ENCODE measurements at regions not wholly inside any gene's neighbourhood (a gene's known extent, or its start where the extent isn't known, plus 50 kb on each side); places are given as distances from the start of the nearest gene placed in this dataset.

GRCh38 chr11:115716601-115717529, 212.7 kb upstream of the CADM1 start:
- TF ChIP-seq USF2 (IDR thresholded peaks at IDR 0.05; ENCODE audit: borderline replicate concordance, low read depth, low read length) (no peak), GABPA (IDR thresholded peaks at IDR 0.05; ENCODE audit: low read depth) (no peak), CTCF (IDR thresholded peaks at IDR 0.05) (no peak), SIN3A (IDR thresholded peaks at IDR 0.05; ENCODE audit: borderline replicate concordance, low read depth, low read length) (no peak), POLR2AphosphoS5 (IDR thresholded peaks at IDR 0.05; ENCODE audit: low read depth, low read length) (no peak), EP300 (IDR thresholded peaks at IDR 0.05; ENCODE audit: borderline replicate concordance in 1 of 2, low read depth in 1 of 2, low read length in 1 of 2) (no peak), JUND (IDR thresholded peaks at IDR 0.05) (no peak), RFX5 (IDR thresholded peaks at IDR 0.05; ENCODE audit: low read length) (no peak), RAD21 (IDR thresholded peaks at IDR 0.05; ENCODE audit: low read length) (no peak), MAX (IDR thresholded peaks at IDR 0.05; ENCODE audit: low read depth) (no peak), FOXJ3 (CRISPR knock-in tag; IDR thresholded peaks at IDR 0.05) (no peak)

Measured in SK-N-SH (cell line).